Activated naive CD8-positive, alpha-beta T cell treated with anti-CD3 and anti-CD28 coated beads, Interleukin-2, amount 10 ng/mL, durations not matched to agents 7 days and 5 days (primary cell): ENCODE measurements at regions not wholly inside any gene's neighbourhood (a gene's known extent, or its start where the extent isn't known, plus 50 kb on each side); places are given as distances from the start of the nearest gene placed in this dataset.

Source experiments
- ATAC-seq: fragments of 150-1000 bp; cut with Tn5 transposase; one replicate; pipeline ENCODE4 v1.10.0; 2021; ENCODE audit warnings: low read depth, moderate library complexity
- POLR2A ChIA-PET: fragments of 350-600 bp; sonication (Branson Sonifier 250); formaldehyde crosslinking; loops from one replicate; lab custom pipeline; 2021; ENCODE audit warnings: antibody characterized with exemption; lab: Charles Lee
- DNase-seq: peaks from one replicate; pipeline ENCODE4 v3.0.0; 2021
- H3K27ac Mint-ChIP-seq: one replicate; pipeline ENCODE4 v1.8.0; 2022; ENCODE audit warnings: mild to moderate bottlenecking, mixed read lengths
- H3K27me3 Mint-ChIP-seq: one replicate; pipeline ENCODE4 v1.8.0; 2022; ENCODE audit warnings: mild to moderate bottlenecking, moderate library complexity, mixed read lengths
- H3K36me3 Mint-ChIP-seq: one replicate; pipeline ENCODE4 v1.8.0; 2021; ENCODE audit warnings: mild to moderate bottlenecking, mixed read lengths
- H3K4me1 Mint-ChIP-seq: one replicate; pipeline ENCODE4 v1.8.0; 2021; ENCODE audit warnings: mixed read lengths
- H3K4me3 Mint-ChIP-seq: one replicate; pipeline ENCODE4 v1.8.0; 2022; ENCODE audit warnings: mild to moderate bottlenecking, moderate library complexity, mixed read lengths
- H3K9me3 Mint-ChIP-seq: one replicate; pipeline ENCODE4 v1.8.0; 2021; ENCODE audit warnings: mixed read lengths

GRCh38 chr11:130703489-130704190 lies 212.6 kb downstream of the SNX19 start:
- no peak for DNase-seq
- Mint-ChIP-seq H3K27me3 (no peaks in the 10 kb centered on the region), H3K4me3 (no peak overlapping the region), H3K27ac (no peak overlapping the region), H3K9me3 (no peaks in the 10 kb centered on the region), H3K4me1 (no peaks in the 10 kb centered on the region), H3K36me3 (no peaks in the 10 kb centered on the region)
- ATAC-seq: no peak
- POLR2A ChIA-PET: no interaction called here

GRCh38 chr11:130705670-130706421 lies 210.4 kb downstream of the SNX19 start:
- no peak for ATAC-seq

GRCh38 chr11:130706572-130706971 lies 209.7 kb downstream of the SNX19 start:
- Mint-ChIP-seq H3K27me3 (peaks cover 2% of the 10 kb centered on the region), H3K4me3 (no peak overlapping the region), H3K27ac (no peak overlapping the region), H3K36me3 (no peaks in the 10 kb centered on the region), H3K4me1 (no peaks in the 10 kb centered on the region), H3K9me3 (no peaks in the 10 kb centered on the region)
- ATAC-seq (no peak), DNase-seq (no peak)
- POLR2A ChIA-PET: no interaction called here

More at GRCh38 chr11:130705670-130706421, 210.4 kb downstream of the SNX19 start:
- POLR2A ChIA-PET: no interaction called here
- no peaks in the 10 kb centered on the region for H3K4me1 Mint-ChIP-seq
- DNase-seq: no peak
- H3K9me3 Mint-ChIP-seq: no peaks in the 10 kb centered on the region
- no peak overlapping the region for H3K4me3 Mint-ChIP-seq
- H3K36me3 Mint-ChIP-seq: no peaks in the 10 kb centered on the region
- H3K27ac Mint-ChIP-seq: no peak overlapping the region
- H3K27me3 Mint-ChIP-seq: peaks cover 2% of the 10 kb centered on the region

GRCh38 chr11:130707217-130707616 lies 209.1 kb downstream of the SNX19 start:
- POLR2A ChIA-PET: no interaction called here
- H3K4me1 Mint-ChIP-seq: no peaks in the 10 kb centered on the region
- no peaks in the 10 kb centered on the region for H3K9me3 Mint-ChIP-seq
- no peaks in the 10 kb centered on the region for H3K36me3 Mint-ChIP-seq
- H3K27ac Mint-ChIP-seq: no peak overlapping the region
- DNase-seq (no peak), ATAC-seq (no peak)
- no peak overlapping the region for H3K4me3 Mint-ChIP-seq
- peaks cover 2% of the 10 kb centered on the region for H3K27me3 Mint-ChIP-seq

GRCh38 chr11:130709531-130709930 lies 206.7 kb downstream of the SNX19 start:
- H3K27me3 Mint-ChIP-seq: peaks cover 2% of the 10 kb centered on the region
- no peak overlapping the region for H3K27ac Mint-ChIP-seq
- DNase-seq: no peak
- no peak for ATAC-seq
- no peaks in the 10 kb centered on the region for H3K9me3 Mint-ChIP-seq
- H3K4me3 Mint-ChIP-seq: no peak overlapping the region
- no peaks in the 10 kb centered on the region for H3K4me1 Mint-ChIP-seq
- H3K36me3 Mint-ChIP-seq: no peaks in the 10 kb centered on the region
- POLR2A ChIA-PET: no interaction called here

GRCh38 chr11:130710021-130710420 lies 206.3 kb downstream of the SNX19 start:
- Mint-ChIP-seq H3K9me3 (no peaks in the 10 kb centered on the region), H3K4me1 (no peaks in the 10 kb centered on the region), H3K27me3 (peaks cover 2% of the 10 kb centered on the region), H3K4me3 (no peak overlapping the region), H3K27ac (no peak overlapping the region), H3K36me3 (no peaks in the 10 kb centered on the region)
- ATAC-seq: no peak
- POLR2A ChIA-PET: no interaction called here
- no peak for DNase-seq

GRCh38 chr11:130710497-130711012 lies 205.7 kb downstream of the SNX19 start:
- POLR2A ChIA-PET: no interaction called here
- peaks cover 2% of the 10 kb centered on the region for H3K27me3 Mint-ChIP-seq
- no peak overlapping the region for H3K27ac Mint-ChIP-seq
- no peaks in the 10 kb centered on the region for H3K9me3 Mint-ChIP-seq
- no peaks in the 10 kb centered on the region for H3K36me3 Mint-ChIP-seq
- H3K4me1 Mint-ChIP-seq: no peaks in the 10 kb centered on the region
- no peak for ATAC-seq
- DNase-seq: no peak
- H3K4me3 Mint-ChIP-seq: no peak overlapping the region

GRCh38 chr11:130711193-130711592 lies 205.1 kb downstream of the SNX19 start:
- ATAC-seq: no peak
- H3K27me3 Mint-ChIP-seq: peaks cover 2% of the 10 kb centered on the region
- H3K4me1 Mint-ChIP-seq: no peaks in the 10 kb centered on the region
- no peak overlapping the region for H3K27ac Mint-ChIP-seq
- POLR2A ChIA-PET: no interaction called here
- no peaks in the 10 kb centered on the region for H3K36me3 Mint-ChIP-seq
- H3K9me3 Mint-ChIP-seq: no peaks in the 10 kb centered on the region
- no peak for DNase-seq
- no peak overlapping the region for H3K4me3 Mint-ChIP-seq

GRCh38 chr11:130712480-130712879 lies 203.8 kb downstream of the SNX19 start:
- ATAC-seq (no peak), DNase-seq (no peak)
- POLR2A ChIA-PET: no interaction called here
- peaks cover 2% of the 10 kb centered on the region for H3K27me3 Mint-ChIP-seq
- H3K4me3 Mint-ChIP-seq: no peak overlapping the region
- no peaks in the 10 kb centered on the region for H3K4me1 Mint-ChIP-seq
- H3K36me3 Mint-ChIP-seq: no peaks in the 10 kb centered on the region
- H3K27ac Mint-ChIP-seq: no peak overlapping the region
- H3K9me3 Mint-ChIP-seq: no peaks in the 10 kb centered on the region

GRCh38 chr11:130715085-130715876 lies 201.0 kb downstream of the SNX19 start:
- DNase-seq (no peak), ATAC-seq (no peak)
- Mint-ChIP-seq H3K4me3 (no peak overlapping the region), H3K36me3 (no peaks in the 10 kb centered on the region), H3K27me3 (no peaks in the 10 kb centered on the region), H3K27ac (no peak overlapping the region), H3K4me1 (no peaks in the 10 kb centered on the region), H3K9me3 (no peaks in the 10 kb centered on the region)
- POLR2A ChIA-PET: no interaction called here

GRCh38 chr11:130715877-130716220 lies 200.4 kb downstream of the SNX19 start:
- no peak overlapping the region for H3K4me3 Mint-ChIP-seq
- no peak overlapping the region for H3K27ac Mint-ChIP-seq
- DNase-seq: no peak
- H3K36me3 Mint-ChIP-seq: no peaks in the 10 kb centered on the region
- no peaks in the 10 kb centered on the region for H3K27me3 Mint-ChIP-seq
- POLR2A ChIA-PET: no interaction called here
- H3K4me1 Mint-ChIP-seq: no peaks in the 10 kb centered on the region
- ATAC-seq: no peak
- H3K9me3 Mint-ChIP-seq: no peaks in the 10 kb centered on the region

- DNase-seq (no peak), ATAC-seq (no peak)
- Mint-ChIP-seq H3K4me1 (no peaks in the 10 kb centered on the region), H3K9me3 (no peaks in the 10 kb centered on the region), H3K36me3 (no peaks in the 10 kb centered on the region), H3K27me3 (no peaks in the 10 kb centered on the region), H3K27ac (no peak overlapping the region), H3K4me3 (no peak overlapping the region)
- POLR2A ChIA-PET: no interaction called here
Observed at GRCh38 chr11:130718120-130718519, 198.2 kb downstream of the SNX19 start.

- DNase-seq: no peak
- Mint-ChIP-seq H3K4me3 (no peak overlapping the region), H3K27me3 (no peaks in the 10 kb centered on the region), H3K36me3 (no peaks in the 10 kb centered on the region), H3K4me1 (no peaks in the 10 kb centered on the region), H3K27ac (no peak overlapping the region), H3K9me3 (no peaks in the 10 kb centered on the region)
- POLR2A ChIA-PET: no interaction called here
- no peak for ATAC-seq
Observed at GRCh38 chr11:130719220-130719915, 196.9 kb downstream of the SNX19 start.
